Loucy (cell line): ENCODE measurements at regions not wholly inside any gene's neighbourhood (a gene's known extent, or its start where the extent isn't known, plus 50 kb on each side); places are given as distances from the start of the nearest gene placed in this dataset.

Experiments
- CTCF ChIP-seq: fragments of 200-600 bp; sonication (generic); conservative IDR thresholded peaks from 2 replicates; pipeline ENCODE4 v1.5.1; 2014; ENCODE audit warnings: mild to moderate bottlenecking, antibody characterized with exemption, low read length
- EZH2phosphoT487 ChIP-seq: fragments of 200-600 bp; IDR thresholded peaks from 2 replicates; pipeline ENCODE4 v1.6.1; 2018; ENCODE audit warnings: antibody characterized with exemption, mild to moderate bottlenecking, moderate library complexity, borderline replicate concordance

GRCh38 chr7:110522761-110523200 lies 568.1 kb upstream of the LRRN3 start:
- TF ChIP-seq CTCF (no peak), EZH2phosphoT487 (no peak)
